ENCODE measurements at regions not wholly inside any gene's neighbourhood (a gene's known extent, or its start where the extent isn't known, plus 50 kb on each side); places are given as distances from the start of the nearest gene placed in this dataset.

DNA sequence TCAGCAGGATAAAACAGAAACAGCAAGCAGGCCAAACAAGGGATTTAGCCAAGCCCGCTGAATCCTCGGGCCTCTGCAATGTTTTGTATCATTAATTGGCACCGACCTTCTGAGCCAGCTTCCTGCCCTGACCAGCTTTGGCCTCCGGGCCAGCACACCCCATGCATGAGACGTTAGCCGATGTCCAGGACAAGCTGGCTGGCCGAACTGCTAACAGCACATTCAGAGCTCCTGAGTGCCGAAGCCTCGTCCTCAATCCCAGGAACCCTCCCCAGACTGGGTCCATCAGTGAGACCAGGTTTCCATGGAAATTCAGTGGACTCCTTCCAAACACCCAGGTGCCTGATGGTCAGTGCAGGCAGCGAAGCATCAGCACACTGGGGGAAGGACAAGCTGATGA is 134.3 kb upstream of the PFKP start:
- TF ChIP-seq EZH2 (IDR thresholded peaks at IDR 0.05; ENCODE audit: borderline replicate concordance) (no peak), CTCF (IDR thresholded peaks at IDR 0.05; ENCODE audit: poor library complexity) (no peak), EZH2phosphoT487 (IDR thresholded peaks at IDR 0.05; ENCODE audit: low read depth, severe bottlenecking, unreplicated experiment) (no peak)
